A673 (cell line): ENCODE measurements at regions not wholly inside any gene's neighbourhood (a gene's known extent, or its start where the extent isn't known, plus 50 kb on each side); places are given as distances from the start of the nearest gene placed in this dataset.

ENCODE experiments used
- BruUV-seq: library from RNA; stranded (reverse); fragments of 400-500 nt; replicated peaks from 2 replicates; lab custom pipeline; 2021; lab: Mats Ljungman, UMichigan
- CTCF ChIA-PET: fragments of 300-600 bp; sonication (Branson Sonifier 250); formaldehyde crosslinking; loops from one replicate; lab custom pipeline; 2022; ENCODE audit warnings: antibody characterized with exemption; lab: Charles Lee
- POLR2A ChIA-PET: fragments of 300-600 bp; sonication (Branson Sonifier 250); formaldehyde crosslinking; loops from one replicate; lab custom pipeline; 2022; ENCODE audit warnings: antibody characterized with exemption; ENCODE audit not compliant: low non-redundant PET; lab: Charles Lee
- DNase-seq: peaks from one replicate; pipeline ENCODE4 v3.0.0-alpha.2; 2015; ENCODE audit warnings: low spot score
- H3K27ac ChIP-seq: fragments of 200-600 bp; sonication (generic); 2 replicates; pipeline ENCODE4 v1.5.1; 2016; ENCODE audit warnings: mixed run types, low read depth, mild to moderate bottlenecking, mixed read lengths, antibody characterized with exemption, low read length; ENCODE audit not compliant: poor library complexity, severe bottlenecking
- H3K27me3 ChIP-seq: fragments of 200-600 bp; sonication (generic); replicated peaks from 2 replicates; pipeline ENCODE4 v1.6.1; 2017; ENCODE audit warnings: mixed run types, low read depth, mild to moderate bottlenecking, mixed read lengths, antibody characterized with exemption, low read length; ENCODE audit not compliant: insufficient read depth, poor library complexity
- H3K36me3 ChIP-seq: fragments of 200-600 bp; sonication (generic); 2 replicates; pipeline ENCODE4 v1.6.1; 2016; ENCODE audit warnings: mixed run types, mild to moderate bottlenecking, mixed read lengths, antibody characterized with exemption, low read length; ENCODE audit not compliant: insufficient read depth, poor library complexity, severe bottlenecking
- H3K4me1 ChIP-seq: fragments of 200-600 bp; sonication (generic); 2 replicates; pipeline ENCODE4 v1.6.1; 2017; ENCODE audit warnings: mixed run types, mild to moderate bottlenecking, mixed read lengths, antibody characterized with exemption, low read length; ENCODE audit not compliant: insufficient read depth, poor library complexity, severe bottlenecking
- H3K4me3 ChIP-seq: fragments of 200-600 bp; sonication (generic); 2 replicates; pipeline ENCODE4 v1.5.1; 2016; ENCODE audit warnings: low read depth, mixed run types, mild to moderate bottlenecking, mixed read lengths, low read length; ENCODE audit not compliant: poor library complexity, severe bottlenecking
- H3K9me3 ChIP-seq: fragments of 200-600 bp; sonication (generic); 2 replicates; pipeline ENCODE4 v1.6.1; 2016; ENCODE audit warnings: mixed run types, low read depth, mild to moderate bottlenecking, mixed read lengths, antibody characterized with exemption, low read length; ENCODE audit not compliant: poor library complexity, severe bottlenecking
- CTCF ChIP-seq: fragments of 300-800, 200-600 bp; sonication (generic); conservative IDR thresholded peaks from 2 replicates; pipeline ENCODE4 v1.5.1; 2017; ENCODE audit warnings: low read depth, mild to moderate bottlenecking, antibody characterized with exemption, low read length, moderate library complexity, mixed read lengths
- EZH2 ChIP-seq: fragments of 200-600 bp; sonication (generic); IDR thresholded peaks from 2 replicates; pipeline ENCODE4 v1.6.1; 2017; ENCODE audit warnings: borderline replicate concordance, low read depth, mild to moderate bottlenecking, mixed read lengths, antibody characterized with exemption, low read length; ENCODE audit not compliant: poor library complexity, severe bottlenecking
- intact Hi-C: fragments of 100-400 bp; cut with micrococcal nuclease; formaldehyde crosslinking; loops from one replicate; pipeline ENCODE4 v1.10.0; 2022; ENCODE audit not compliant: unreplicated experiment

- POLR2A ChIA-PET = no interaction called here
These were observed 317.9 kb upstream of the IRX1 start for GRCh38 chr5:3277590-3278196.

GRCh38 chr5:3276896-3277295, 318.7 kb upstream of the IRX1 start:
- BruUV-seq = no TSS peak
- TF ChIP-seq CTCF = no peak
- TF ChIP-seq EZH2 = no peak
- CTCF ChIA-PET = no interaction called here

More at GRCh38 chr5:3277590-3278196, 317.9 kb upstream of the IRX1 start:
- no TSS peak for BruUV-seq
- Histone ChIP-seq H3K4me1 (no peaks in the 10 kb centered on the region), H3K27ac (no peak overlapping the region), H3K4me3 (no peak overlapping the region), H3K9me3 (peaks cover 28% of the 10 kb centered on the region), H3K36me3 (no peaks in the 10 kb centered on the region), H3K27me3 (no peaks in the 10 kb centered on the region)
- CTCF ChIA-PET = no interaction called here
- TF ChIP-seq CTCF = no peak
- intact Hi-C loops = no loop called here
- no peak for DNase-seq

DNA sequence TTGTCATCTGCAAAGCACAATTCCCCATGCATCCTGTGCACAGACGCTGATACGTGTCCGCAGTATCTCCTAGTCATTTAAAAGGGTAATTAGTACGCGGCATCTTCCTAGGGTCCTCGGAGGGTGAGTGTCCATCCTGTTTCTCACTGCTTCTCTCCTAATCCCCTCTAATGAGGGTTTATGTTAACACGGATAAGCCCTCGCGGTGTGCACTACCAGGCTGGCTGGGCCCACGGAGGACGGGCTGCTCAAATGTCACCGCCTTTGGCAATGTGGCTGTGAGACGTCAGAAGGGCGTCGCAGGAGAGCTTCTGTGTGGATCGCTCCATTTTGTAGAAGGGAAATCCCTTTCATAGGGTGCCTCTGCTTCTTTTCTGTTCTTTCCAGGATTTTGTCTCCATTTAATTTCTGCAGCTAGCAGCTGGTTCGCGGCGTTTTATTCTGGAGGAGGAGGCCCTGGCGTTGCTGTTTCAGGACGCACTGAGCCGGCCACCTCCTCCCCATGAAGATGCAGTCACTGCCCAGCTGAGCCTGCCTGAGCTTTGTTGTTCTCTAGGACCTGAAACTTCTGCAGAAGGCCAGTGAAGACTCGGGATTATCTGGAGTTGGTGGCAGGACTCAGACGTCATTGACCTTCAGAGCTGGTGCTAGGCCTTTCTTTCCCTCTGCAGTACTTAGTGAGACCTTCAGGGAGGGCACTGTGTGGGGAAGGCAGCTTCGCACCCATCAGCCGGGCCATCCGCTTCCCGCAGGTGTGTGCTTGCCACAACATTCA, 326.1 kb upstream of the IRX1 start:
- BruUV-seq = no TSS peak
- intact Hi-C loops = no loop called here

More at GRCh38 chr5:3276896-3277295, 318.7 kb upstream of the IRX1 start:
- H3K36me3 ChIP-seq = no peaks in the 10 kb centered on the region
- POLR2A ChIA-PET = no interaction called here
- no peak overlapping the region for H3K27ac ChIP-seq
- intact Hi-C loops = no loop called here
- DNase-seq = no peak
- H3K4me1 ChIP-seq = no peaks in the 10 kb centered on the region
- H3K9me3 ChIP-seq = peaks cover 24% of the 10 kb centered on the region
- H3K27me3 ChIP-seq = no peaks in the 10 kb centered on the region
- H3K4me3 ChIP-seq = no peak overlapping the region

More for the DNA sequence above, 326.1 kb upstream of the IRX1 start:
- DNase-seq = no peak
- H3K4me1 ChIP-seq = no peaks in the 10 kb centered on the region
- no peak for TF ChIP-seq EZH2
- TF ChIP-seq CTCF = no peak
- no peak overlapping the region for H3K27ac ChIP-seq
- H3K4me3 ChIP-seq = no peak overlapping the region
- H3K36me3 ChIP-seq = no peaks in the 10 kb centered on the region
- CTCF ChIA-PET = no interaction called here
- no peaks in the 10 kb centered on the region for H3K27me3 ChIP-seq
- H3K9me3 ChIP-seq = peaks cover 21% of the 10 kb centered on the region
- POLR2A ChIA-PET = no interaction called here
